ENCODE measurements at regions not wholly inside any gene's neighbourhood (a gene's known extent, or its start where the extent isn't known, plus 50 kb on each side); places are given as distances from the start of the nearest gene placed in this dataset.

GRCh38 chr10:108167766-108168165 lies 1003.3 kb upstream of the SORCS1 start:
- no peak for TF ChIP-seq CTCF (IDR thresholded peaks at IDR 0.05)
- no peak for TF ChIP-seq EP300 (IDR thresholded peaks at IDR 0.05)
- no peak for TF ChIP-seq POLR2A (IDR thresholded peaks at IDR 0.05)

Measured in tibial nerve (tissue), 4 donors.